Endothelial cell of umbilical vein (primary cell): ENCODE measurements at regions not wholly inside any gene's neighbourhood (a gene's known extent, or its start where the extent isn't known, plus 50 kb on each side); places are given as distances from the start of the nearest gene placed in this dataset.

Experiments
- BruUV-seq: library from RNA; stranded (reverse); fragments of 400-500 nt; replicated peaks from 2 replicates; lab custom pipeline; 2021; lab: Mats Ljungman, UMichigan
- CTCF ChIA-PET: fragments of 300-600, 350-600 bp; sonication (Branson Sonifier 250); formaldehyde crosslinking; loops from one replicate; lab custom pipeline; 2021; ENCODE audit warnings: antibody characterized with exemption, inconsistent platforms; lab: Charles Lee
- POLR2A ChIA-PET: fragments of 300-600, 350-600 bp; sonication (Branson Sonifier 250); formaldehyde crosslinking; loops from one replicate; lab custom pipeline; 2021; ENCODE audit warnings: antibody characterized with exemption, inconsistent platforms; lab: Charles Lee
- DNase-seq: peaks from one replicate; pipeline ENCODE4 v3.0.0-alpha.2; 2011; ENCODE audit warnings: low read depth, low spot score
- FAIRE-seq: peaks from 2 replicates; lab custom pipeline; 2011; peaks lifted over from hg19 to GRCh38; lab: Jason Lieb, UNC
- H2AFZ ChIP-seq: 2 replicates; pipeline ENCODE4 v1.6.0; 2012; ENCODE audit warnings: low read depth, low read length, control low read depth, inconsistent platforms
- H3K27ac ChIP-seq: 2 replicates; pipeline ENCODE4 v1.5.1; 2011; ENCODE audit warnings: low read depth, mild to moderate bottlenecking, control low read depth, low read length, moderate library complexity; ENCODE audit not compliant: insufficient read depth
- H3K27me3 ChIP-seq, 2 experiments: 2 replicates each; pipeline versions ENCODE4 v1.6.0 to v1.6.1; 2011; ENCODE audit warnings: low read length in 2 of 2, mixed read lengths in 1 of 2; ENCODE audit not compliant: control insufficient read depth in 2 of 2, insufficient read depth in 2 of 2
- H3K36me3 ChIP-seq, 2 experiments: 2 replicates in 1 of 2; 3 replicates in 1 of 2; pipeline ENCODE4 v1.5.1; 2011; ENCODE audit warnings: low read length in 2 of 2, mild to moderate bottlenecking in 1 of 2, moderate library complexity in 1 of 2; ENCODE audit not compliant: control insufficient read depth in 2 of 2, insufficient read depth in 2 of 2; ENCODE audit errors: extremely low read depth in 1 of 2
- H3K4me1 ChIP-seq: 3 replicates; pipeline ENCODE4 v1.5.1; 2011; ENCODE audit warnings: mild to moderate bottlenecking, low read length; ENCODE audit not compliant: control insufficient read depth, insufficient read depth; ENCODE audit errors: extremely low read depth
- H3K4me2 ChIP-seq: 2 replicates; pipeline ENCODE4 v1.6.1; 2011; ENCODE audit warnings: low read length, control low read depth, mixed read lengths; ENCODE audit not compliant: insufficient read depth
- H3K4me3 ChIP-seq, 3 experiments: fragments of 200-600 bp in 1 of 3; sonication (generic), shearing (Covaris generic) in 1 of 3; replicated peaks in 1 of 3; 2 replicates each; pipeline ENCODE4 v1.5.1; 2011 to 2016; ENCODE audit warnings: control low read depth in 3 of 3, low read length in 3 of 3, mild to moderate bottlenecking in 2 of 3, inconsistent platforms in 1 of 3, low read depth in 1 of 3, moderate library complexity in 1 of 3; ENCODE audit not compliant: insufficient read depth in 1 of 3
- H3K79me2 ChIP-seq: 2 replicates; pipeline ENCODE4 v1.6.0; 2012; ENCODE audit warnings: low read length, inconsistent platforms; ENCODE audit not compliant: control insufficient read depth, insufficient read depth
- H3K9ac ChIP-seq: replicated peaks from 2 replicates; pipeline ENCODE3; 2011; ENCODE audit warnings: low read length, control low read depth; ENCODE audit not compliant: insufficient read depth; ENCODE audit errors: extremely low read depth
- H3K9me1 ChIP-seq: replicated peaks from 3 replicates; pipeline ENCODE4 v1.6.0; 2011; ENCODE audit warnings: mild to moderate bottlenecking, low read length; ENCODE audit not compliant: control insufficient read depth, insufficient read depth; ENCODE audit errors: extremely low read depth
- H3K9me3 ChIP-seq: replicated peaks from 2 replicates; pipeline ENCODE4 v1.5.1; 2012; ENCODE audit warnings: low read length, inconsistent platforms; ENCODE audit not compliant: control insufficient read depth, insufficient read depth
- H4K20me1 ChIP-seq: replicated peaks from 2 replicates; pipeline ENCODE3; 2011; ENCODE audit warnings: mild to moderate bottlenecking, low read length; ENCODE audit not compliant: control insufficient read depth, insufficient read depth; ENCODE audit errors: extremely low read depth
- EZH2 ChIP-seq: IDR thresholded peaks from 2 replicates; pipeline ENCODE4 v1.6.1; 2012; ENCODE audit warnings: borderline replicate concordance, low read depth, mild to moderate bottlenecking, moderate library complexity, low read length, inconsistent platforms; ENCODE audit not compliant: severe bottlenecking
- FOS ChIP-seq: IDR thresholded peaks from 2 replicates; pipeline ENCODE4 v1.6.1; 2011; ENCODE audit warnings: mild to moderate bottlenecking, low read length, moderate library complexity, borderline replicate concordance; ENCODE audit not compliant: insufficient read depth
- GATA2 ChIP-seq: IDR thresholded peaks from 2 replicates; pipeline ENCODE4 v1.7.0; 2011; ENCODE audit warnings: low read depth, mild to moderate bottlenecking, moderate library complexity, mixed read lengths, low read length; ENCODE audit not compliant: insufficient read length, insufficient read depth
- JUN ChIP-seq: IDR thresholded peaks from 2 replicates; pipeline ENCODE4 v1.6.1; 2011; ENCODE audit warnings: borderline replicate concordance, low read depth; ENCODE audit not compliant: insufficient read length, insufficient read depth
- MYC ChIP-seq: IDR thresholded peaks from one replicate; pipeline ENCODE4 v1.6.1; 2011; ENCODE audit warnings: mild to moderate bottlenecking, low read depth, low read length
- POLR2A ChIP-seq: IDR thresholded peaks from 2 replicates; pipeline ENCODE4 v1.6.1; 2012; ENCODE audit warnings: low read depth, mild to moderate bottlenecking, control low read depth, low read length
- POLR2AphosphoS5 ChIP-seq: IDR thresholded peaks from 2 replicates; pipeline ENCODE4 v1.6.1; 2012; ENCODE audit warnings: low read depth, mild to moderate bottlenecking, control low read depth, low read length, moderate library complexity; ENCODE audit not compliant: insufficient read depth
- dilution Hi-C: fragments of 300-500 bp; cut with MboI; formaldehyde crosslinking; loops from one replicate; pipeline ENCODE4 v1.15.0; 2019; ENCODE audit warnings: low sequenced_read_pairs; ENCODE audit not compliant: extremely low pct_ligation_motif_present
- intact Hi-C: fragments of 100-400 bp; cut with micrococcal nuclease; formaldehyde crosslinking; loops from one replicate; pipeline ENCODE4 v1.10.0; 2022
- TF ChIP-seq, protein P1 (sequence below), 2 donors: IDR thresholded peaks; 1 replicate in 1 of 2; 2 replicates in 1 of 2; pipeline ENCODE4 v1.5.1; 2011; ENCODE audit warnings: low read length in 2 of 2, mild to moderate bottlenecking in 2 of 2, moderate library complexity in 2 of 2, control low read depth in 1 of 2, inconsistent platforms in 1 of 2, low read depth in 1 of 2; ENCODE audit not compliant: insufficient read depth in 1 of 2; ENCODE audit errors: extremely low read depth in 1 of 2
- TF ChIP-seq, protein P2 (sequence below): IDR thresholded peaks from 2 replicates; pipeline ENCODE4 v1.6.1; 2011; ENCODE audit not compliant: insufficient read depth, insufficient read length

DNA sequence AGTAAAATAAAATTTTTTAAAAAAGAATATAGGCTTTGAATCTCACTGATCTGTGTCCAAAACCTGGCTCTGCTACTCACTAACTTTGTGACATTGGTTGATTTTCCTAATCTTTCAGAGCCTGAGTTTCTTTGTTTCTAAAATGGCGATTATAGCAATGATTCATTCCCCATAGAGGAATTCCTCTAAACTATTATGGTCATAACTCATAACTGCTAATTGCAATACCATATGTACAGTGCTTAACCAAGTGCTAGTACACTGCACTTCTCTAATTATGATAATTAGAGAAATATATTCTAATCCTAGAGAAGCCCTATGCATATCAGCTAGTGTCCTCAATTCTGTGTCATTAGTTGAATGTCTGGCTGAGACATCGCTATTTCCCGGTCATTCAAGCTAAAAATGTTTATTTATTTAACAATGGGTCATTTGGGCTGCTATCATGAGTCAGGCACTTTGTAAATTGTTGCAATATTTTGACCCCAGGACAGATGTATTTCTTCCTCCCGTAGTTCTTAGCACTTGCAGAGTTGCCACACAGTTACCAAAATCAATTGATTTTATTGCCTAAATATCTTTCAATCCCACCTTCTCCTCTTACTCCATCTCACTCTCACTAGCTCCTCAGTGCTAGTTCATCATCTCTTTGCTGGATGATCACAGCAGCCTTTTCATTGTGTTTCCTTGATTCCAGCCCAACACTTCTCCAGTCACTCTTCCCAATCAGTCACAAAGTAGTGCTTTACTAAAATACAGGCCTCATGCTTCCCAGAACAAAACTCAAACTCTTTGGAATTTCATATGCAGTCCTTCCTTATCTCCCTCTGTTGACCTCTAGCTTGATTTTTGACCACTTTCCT is 200.9 kb upstream of the PAPPA start:
- Histone ChIP-seq H3K4me2 (no peak overlapping the region), H4K20me1 (no peaks in the 10 kb centered on the region), H3K79me2 (no peaks in the 10 kb centered on the region), H3K27ac (no peak overlapping the region), H3K4me1 (no peaks in the 10 kb centered on the region), H3K9me1 (no peaks in the 10 kb centered on the region), H3K9ac (no peak overlapping the region), H3K9me3 (no peaks in the 10 kb centered on the region), H3K4me3 (no peak overlapping the region), H2AFZ (no peak overlapping the region), H3K27me3 (no peaks in the 10 kb centered on the region), H3K36me3 (no peaks in the 10 kb centered on the region)
- CTCF ChIA-PET, result no interaction called here
- dilution Hi-C loops, result no loop called here
- FAIRE-seq (no peak), DNase-seq (no peak)
- POLR2A ChIA-PET, result no interaction called here
- TF ChIP-seq EZH2, result no peak
- TF ChIP-seq POLR2AphosphoS5, result no peak
- no peak for TF ChIP-seq MYC
- TF ChIP-seq GATA2, result peak; percentile 13
- TF ChIP-seq POLR2A, result no peak
- TF ChIP-seq JUN, result no peak
- TF ChIP-seq, protein P1, sequence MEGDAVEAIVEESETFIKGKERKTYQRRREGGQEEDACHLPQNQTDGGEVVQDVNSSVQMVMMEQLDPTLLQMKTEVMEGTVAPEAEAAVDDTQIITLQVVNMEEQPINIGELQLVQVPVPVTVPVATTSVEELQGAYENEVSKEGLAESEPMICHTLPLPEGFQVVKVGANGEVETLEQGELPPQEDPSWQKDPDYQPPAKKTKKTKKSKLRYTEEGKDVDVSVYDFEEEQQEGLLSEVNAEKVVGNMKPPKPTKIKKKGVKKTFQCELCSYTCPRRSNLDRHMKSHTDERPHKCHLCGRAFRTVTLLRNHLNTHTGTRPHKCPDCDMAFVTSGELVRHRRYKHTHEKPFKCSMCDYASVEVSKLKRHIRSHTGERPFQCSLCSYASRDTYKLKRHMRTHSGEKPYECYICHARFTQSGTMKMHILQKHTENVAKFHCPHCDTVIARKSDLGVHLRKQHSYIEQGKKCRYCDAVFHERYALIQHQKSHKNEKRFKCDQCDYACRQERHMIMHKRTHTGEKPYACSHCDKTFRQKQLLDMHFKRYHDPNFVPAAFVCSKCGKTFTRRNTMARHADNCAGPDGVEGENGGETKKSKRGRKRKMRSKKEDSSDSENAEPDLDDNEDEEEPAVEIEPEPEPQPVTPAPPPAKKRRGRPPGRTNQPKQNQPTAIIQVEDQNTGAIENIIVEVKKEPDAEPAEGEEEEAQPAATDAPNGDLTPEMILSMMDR (IDR thresholded peaks at IDR 0.05; ENCODE audit: extremely low read depth in 1 of 2, insufficient read depth in 1 of 2, low read depth in 1 of 2, low read length in 2 of 2), result no peak
- TF ChIP-seq, protein P2, sequence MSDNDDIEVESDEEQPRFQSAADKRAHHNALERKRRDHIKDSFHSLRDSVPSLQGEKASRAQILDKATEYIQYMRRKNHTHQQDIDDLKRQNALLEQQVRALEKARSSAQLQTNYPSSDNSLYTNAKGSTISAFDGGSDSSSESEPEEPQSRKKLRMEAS, result no peak
- TF ChIP-seq FOS, result peak; percentile 48
- BruUV-seq, result no TSS peak
- intact Hi-C loops, result no loop called here
